T1000 (cell line): ENCODE measurements at regions not wholly inside any gene's neighbourhood (a gene's known extent, or its start where the extent isn't known, plus 50 kb on each side); places are given as distances from the start of the nearest gene placed in this dataset.
"Not testable (repeated sequence)": the region's sequence is repeated elsewhere in the genome, so short reads cannot be mapped to it uniquely, and the experiment has no call there.

Experiments used
- DNase-seq: peaks from one replicate; lab custom pipeline; 2025; ENCODE audit warnings: mixed read lengths; lab: John Stamatoyannopoulos, UW

GRCh38 chr22:47872761-47873535 is 1110.5 kb downstream of the TBC1D22A start:
- DNase-seq, result no peak

DNA sequence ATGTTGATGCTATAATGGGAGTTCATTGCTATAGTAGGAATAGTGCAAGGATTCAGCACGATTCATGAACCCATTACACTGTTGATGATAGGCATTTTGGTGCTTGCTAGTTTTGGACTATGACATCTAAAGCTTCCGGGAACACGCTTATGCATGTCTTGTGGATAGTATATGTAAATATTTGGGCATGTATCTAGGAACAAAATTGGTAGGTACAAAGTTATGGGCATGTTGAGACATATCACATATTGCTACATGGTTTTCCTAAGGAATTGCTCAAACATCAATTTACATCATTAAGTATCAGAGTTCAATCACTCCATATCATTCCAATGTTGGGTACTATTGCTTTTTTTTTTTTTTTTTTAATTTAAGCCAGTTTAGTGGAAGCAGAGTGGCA is 1103.2 kb downstream of the TBC1D22A start:
- DNase-seq, result no peak

- DNase-seq, result no peak
Observed at GRCh38 chr22:47862394-47862793, 1099.9 kb downstream of the TBC1D22A start.

- not testable (repeated sequence) for DNase-seq
Observed at GRCh38 chr22:47860907-47861306, 1098.5 kb downstream of the TBC1D22A start.

- no peak for DNase-seq
Observed at GRCh38 chr22:47859881-47860525, 1097.6 kb downstream of the TBC1D22A start.

DNA sequence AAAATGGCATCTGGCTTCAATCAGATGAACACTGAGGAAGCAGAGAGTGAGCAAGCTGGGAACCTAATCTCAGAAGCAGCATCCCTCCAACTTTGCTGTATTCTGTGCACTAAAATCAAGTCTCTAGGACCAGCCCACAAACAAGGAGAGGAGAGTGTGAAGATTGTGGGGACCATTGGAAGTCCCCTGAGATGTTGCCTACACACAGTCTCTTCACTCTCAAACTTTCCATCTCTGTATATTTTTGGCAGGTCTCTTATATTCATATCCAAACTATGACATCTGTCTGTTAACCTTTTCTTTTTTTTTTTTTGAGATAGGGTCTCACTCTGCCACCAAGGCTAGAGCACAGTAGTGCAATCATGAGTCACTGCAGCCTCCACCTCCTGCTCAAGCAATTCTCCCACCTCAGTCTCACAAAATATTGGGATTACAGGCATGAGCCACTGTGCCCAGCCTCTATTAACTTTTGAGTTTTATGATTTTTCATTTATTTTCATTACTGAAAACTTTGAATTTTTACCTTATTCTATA is 1096.4 kb downstream of the TBC1D22A start:
- DNase-seq, result no peak

DNA sequence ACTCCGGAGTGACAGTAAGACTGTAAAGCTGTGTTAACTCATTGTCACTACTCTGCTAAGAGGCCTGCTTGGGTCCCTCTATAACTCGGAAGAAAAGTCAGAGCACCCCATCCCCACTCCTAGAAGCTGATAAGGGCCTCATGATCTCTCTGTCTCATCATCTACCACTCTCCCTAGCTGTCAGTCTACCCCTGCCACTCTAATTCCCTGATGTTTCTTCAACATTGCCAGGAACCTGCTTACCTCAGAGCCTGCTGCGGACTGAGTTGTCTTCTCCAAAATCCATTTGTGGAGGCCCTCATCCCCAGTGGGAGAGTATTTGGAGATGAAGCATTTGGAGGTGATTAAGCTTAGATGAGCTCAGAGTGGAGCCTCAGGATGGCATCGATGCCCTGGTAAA is 1092.2 kb downstream of the TBC1D22A start:
- no peak for DNase-seq

GRCh38 chr22:47854251-47854650 is 1091.8 kb downstream of the TBC1D22A start:
- no peak for DNase-seq

DNA sequence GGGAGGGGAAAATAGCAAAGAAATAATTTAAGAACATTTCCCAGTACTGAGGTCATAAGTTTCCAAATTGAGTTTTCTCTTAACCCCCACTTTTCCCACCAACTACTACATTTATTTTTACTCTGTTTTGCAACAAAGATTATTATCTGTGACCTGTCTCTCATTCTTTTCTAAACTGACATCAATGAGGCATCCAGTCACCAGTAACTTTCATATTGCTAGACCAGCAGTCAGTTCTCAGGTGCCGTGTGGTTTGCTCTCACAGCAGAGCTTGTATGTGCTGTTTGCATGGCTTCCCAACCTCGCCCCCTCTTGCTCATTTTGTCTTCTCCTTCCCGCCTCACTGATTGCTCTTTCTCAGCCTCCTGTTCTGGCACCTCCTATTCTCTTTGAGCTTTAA is 1091.3 kb downstream of the TBC1D22A start:
- no peak for DNase-seq

DNA sequence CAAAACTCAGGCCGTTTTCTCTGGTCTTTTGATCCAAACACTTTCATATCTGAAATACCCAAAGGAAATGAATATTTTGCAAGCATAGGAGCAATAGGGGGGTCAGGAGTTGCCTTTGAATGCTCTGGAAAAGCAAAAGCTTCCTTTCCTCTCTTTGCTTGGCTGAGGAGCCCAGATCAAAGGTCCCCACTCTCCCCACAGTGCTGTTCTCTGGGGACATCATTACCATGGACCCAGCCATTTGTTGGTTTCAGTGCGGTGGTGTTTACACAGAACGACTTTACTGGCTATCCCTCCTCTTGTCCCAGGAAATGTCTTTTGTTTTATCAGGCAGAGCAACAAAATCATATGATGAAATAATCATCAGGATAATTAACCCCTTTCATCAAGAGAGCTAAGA is 1089.1 kb downstream of the TBC1D22A start:
- no peak for DNase-seq

DNA sequence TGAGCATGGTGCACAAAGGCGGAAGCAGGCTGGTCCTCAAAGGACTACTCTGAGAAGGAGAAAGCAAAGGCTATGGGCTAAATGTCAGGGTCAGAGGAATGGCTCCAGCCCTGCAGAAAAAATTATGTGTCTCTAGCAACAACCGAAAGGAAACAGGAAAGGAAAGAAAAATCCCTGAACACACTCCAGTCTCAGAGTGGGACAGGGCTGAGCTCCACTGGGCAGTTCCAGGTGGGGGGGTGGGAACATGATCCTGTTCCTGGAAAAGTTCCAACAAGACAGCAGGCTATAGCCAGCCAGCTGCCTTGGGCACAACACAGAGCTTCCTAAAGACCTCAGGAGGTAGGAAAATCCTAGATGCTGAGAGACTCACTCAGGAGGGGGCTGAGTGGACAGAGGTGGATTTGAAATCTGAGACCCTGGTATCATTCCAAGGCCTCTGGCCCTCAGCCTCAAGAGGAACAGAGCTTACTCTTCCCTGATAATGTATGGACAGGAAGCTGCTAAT is 1088.2 kb downstream of the TBC1D22A start:
- DNase-seq, result no peak

DNA sequence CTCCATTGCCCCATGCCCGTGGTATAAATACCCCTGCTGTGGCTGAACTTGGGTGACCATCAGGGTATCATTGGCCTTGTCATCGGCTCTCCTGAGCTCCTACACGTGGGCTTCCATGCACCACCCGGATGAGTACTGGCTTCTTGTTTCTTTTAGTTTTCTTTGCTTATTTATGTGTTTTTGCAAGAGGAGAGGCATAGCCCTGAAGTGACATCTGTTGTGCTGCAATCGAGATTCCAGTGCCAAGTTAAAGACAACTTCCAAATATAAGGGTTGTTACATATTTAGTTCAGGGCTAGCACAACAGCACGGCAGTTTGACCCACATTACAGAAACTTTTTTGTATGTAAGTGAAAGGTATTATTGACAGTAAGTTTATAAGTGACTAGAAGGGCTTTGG is 1087.1 kb downstream of the TBC1D22A start:
- DNase-seq, result no peak

DNA sequence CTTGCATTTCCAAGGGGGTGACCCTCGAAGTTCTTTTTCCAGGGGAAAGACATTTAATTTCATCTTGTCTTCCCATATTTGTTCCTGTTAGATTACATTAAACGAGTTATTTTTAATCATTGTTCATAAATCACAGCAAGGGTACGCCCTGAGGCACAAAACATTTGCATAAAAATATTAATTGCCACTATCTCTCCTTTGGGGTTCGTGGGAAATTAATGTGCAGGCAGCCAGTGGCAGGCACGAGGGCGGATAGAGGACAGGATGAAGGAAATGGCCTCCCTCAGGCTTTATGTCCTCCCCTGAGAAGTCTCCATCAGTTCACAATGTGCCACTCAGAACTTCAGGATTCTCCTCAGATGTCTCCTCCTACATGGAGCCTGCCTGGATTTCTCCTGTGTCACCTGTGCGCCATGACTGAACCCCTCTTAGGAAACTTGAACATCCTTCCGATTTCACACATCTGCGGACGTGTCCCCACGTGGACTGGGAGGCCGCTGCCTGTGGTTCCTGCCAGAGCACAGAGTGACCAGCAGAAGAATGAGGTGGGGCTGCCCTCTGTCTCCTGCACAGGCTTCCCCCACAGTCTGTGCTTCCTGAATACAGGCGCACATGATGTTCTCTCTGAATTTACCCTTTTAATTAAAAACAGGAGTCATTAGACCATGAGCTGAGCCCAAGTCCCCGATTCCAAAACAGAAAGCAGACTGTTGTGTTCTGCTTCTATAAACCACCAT is 1085.9 kb downstream of the TBC1D22A start:
- DNase-seq, result no peak

- no peak for DNase-seq
Observed at GRCh38 chr22:47847131-47847890, 1084.9 kb downstream of the TBC1D22A start.

- DNase-seq, result no peak
Observed at GRCh38 chr22:47846206-47846605, 1083.8 kb downstream of the TBC1D22A start.

DNA sequence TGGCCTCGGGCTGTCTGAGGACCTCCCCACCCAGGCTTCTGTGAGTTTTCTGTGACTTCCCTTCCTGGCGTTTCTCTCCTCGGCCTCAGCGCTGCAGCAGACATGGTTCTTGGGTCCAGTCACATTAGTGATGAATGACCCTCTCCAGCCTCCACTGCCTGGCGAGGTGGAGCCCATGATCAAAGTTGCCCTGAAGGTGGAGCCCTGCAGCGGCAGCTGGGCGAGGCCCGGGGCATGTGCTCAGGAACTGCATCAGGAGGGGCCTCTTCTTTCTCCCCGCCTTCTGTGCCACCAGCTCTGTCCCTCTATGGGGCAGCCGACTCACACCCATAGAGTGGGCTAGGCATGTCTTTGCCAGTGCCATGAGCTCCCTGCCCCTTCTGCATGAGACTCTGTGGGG is 1079.7 kb downstream of the TBC1D22A start:
- DNase-seq, result no peak

- no peak for DNase-seq
Observed at GRCh38 chr22:47841156-47841555, 1078.7 kb downstream of the TBC1D22A start.

- DNase-seq, result no peak
Observed at GRCh38 chr22:47839595-47840227, 1077.3 kb downstream of the TBC1D22A start.

GRCh38 chr22:47837703-47838102 is 1075.3 kb downstream of the TBC1D22A start:
- no peak for DNase-seq

DNA sequence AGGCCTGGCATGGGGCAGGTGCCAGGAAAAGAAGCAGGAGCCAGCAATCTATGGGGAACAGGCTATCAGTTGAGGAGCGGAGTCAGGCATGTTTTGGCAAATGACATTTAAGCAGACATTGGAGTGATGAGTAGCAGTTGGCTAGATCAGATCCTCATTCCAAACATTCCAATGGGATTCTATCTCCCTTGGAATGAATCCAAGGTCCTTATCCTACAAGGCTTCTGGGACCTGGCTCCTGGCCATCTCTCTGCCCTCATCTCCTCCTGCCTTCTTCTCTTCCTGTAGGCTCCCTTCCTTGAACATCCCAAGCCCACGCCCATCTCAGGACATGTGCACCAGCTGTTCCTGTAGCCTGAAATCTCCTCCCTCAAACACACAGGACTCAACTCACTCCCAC is 1074.5 kb downstream of the TBC1D22A start:
- no peak for DNase-seq

DNA sequence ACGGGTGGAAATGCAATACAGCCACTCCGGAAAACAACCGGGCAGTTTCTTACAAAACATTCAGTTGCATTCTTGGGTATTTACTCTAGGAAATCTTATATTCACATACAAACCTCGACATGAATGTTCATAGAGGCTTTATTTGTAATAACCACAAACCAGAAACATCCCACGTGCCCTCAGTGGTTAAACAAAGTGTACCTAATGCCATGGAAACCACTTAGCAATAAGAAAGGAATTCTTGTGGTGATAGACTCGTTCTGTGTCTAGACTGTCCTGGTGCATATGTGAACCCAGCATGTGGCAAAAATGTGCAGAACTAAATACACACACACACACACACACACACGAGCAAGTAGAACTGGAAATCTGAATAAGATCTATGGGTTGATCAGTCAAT is 1073.3 kb downstream of the TBC1D22A start:
- DNase-seq, result no peak
